Osteoblast (primary cell): ENCODE measurements at regions not wholly inside any gene's neighbourhood (a gene's known extent, or its start where the extent isn't known, plus 50 kb on each side); places are given as distances from the start of the nearest gene placed in this dataset.

ENCODE experiments used
- DNase-seq: peaks from one replicate; pipeline ENCODE4 v3.0.0; 2011; ENCODE audit warnings: low spot score, mixed read lengths; ENCODE audit not compliant: insufficient read length; ENCODE audit errors: missing footprints
- H2AFZ ChIP-seq: 2 replicates; pipeline ENCODE4 v1.6.0; 2011; ENCODE audit warnings: mild to moderate bottlenecking, low read length
- H3K27ac ChIP-seq: 2 replicates; pipeline ENCODE4 v1.5.1; 2011; ENCODE audit warnings: mild to moderate bottlenecking, low read depth, low read length, moderate library complexity
- H3K27me3 ChIP-seq: 2 replicates; pipeline ENCODE4 v1.6.0; 2012; ENCODE audit warnings: mild to moderate bottlenecking, control low read depth, inconsistent platforms, low read length, moderate library complexity; ENCODE audit not compliant: insufficient read depth
- H3K36me3 ChIP-seq: 2 replicates; pipeline ENCODE4 v1.5.1; 2011; ENCODE audit warnings: mild to moderate bottlenecking, low read length, control low read depth, moderate library complexity; ENCODE audit not compliant: insufficient read depth
- H3K4me1 ChIP-seq: 2 replicates; pipeline ENCODE4 v1.5.1; 2011; ENCODE audit warnings: mild to moderate bottlenecking, low read length, control low read depth, moderate library complexity; ENCODE audit not compliant: insufficient read depth
- H3K4me2 ChIP-seq: 2 replicates; pipeline ENCODE4 v1.6.0; 2011; ENCODE audit warnings: mild to moderate bottlenecking, low read length; ENCODE audit not compliant: insufficient read depth
- H3K4me3 ChIP-seq: fragments of 200-600 bp; sonication (generic); 3 replicates; pipeline ENCODE4 v1.5.1; 2012; ENCODE audit warnings: mild to moderate bottlenecking, low read length, inconsistent platforms; ENCODE audit not compliant: insufficient read depth
- H3K79me2 ChIP-seq: 2 replicates; pipeline ENCODE4 v1.6.0; 2012; ENCODE audit warnings: mild to moderate bottlenecking, low read length, control low read depth, inconsistent platforms; ENCODE audit not compliant: insufficient read depth
- H3K9me3 ChIP-seq: 2 replicates; pipeline ENCODE4 v1.5.1; 2011; ENCODE audit warnings: low read depth, low read length, control low read depth
- H4K20me1 ChIP-seq: 2 replicates; pipeline ENCODE4 v1.6.0; 2012; ENCODE audit warnings: mild to moderate bottlenecking, low read length, control low read depth; ENCODE audit not compliant: insufficient read depth
- CTCF ChIP-seq: IDR thresholded peaks from 2 replicates; pipeline ENCODE4 v1.5.1; 2011; ENCODE audit warnings: mild to moderate bottlenecking, low read depth, low read length, moderate library complexity; ENCODE audit errors: extremely low read depth

GRCh38 chr2:144213797-144214196, 306.1 kb downstream of the ZEB2 start:
- Histone ChIP-seq H4K20me1 (no peaks in the 10 kb centered on the region), H3K27me3 (no peaks in the 10 kb centered on the region), H3K4me1 (no peaks in the 10 kb centered on the region), H2AFZ (no peak overlapping the region), H3K79me2 (no peaks in the 10 kb centered on the region), H3K36me3 (no peaks in the 10 kb centered on the region), H3K9me3 (no peaks in the 10 kb centered on the region), H3K4me3 (no peak overlapping the region), H3K27ac (no peak overlapping the region), H3K4me2 (no peak overlapping the region)
- TF ChIP-seq CTCF: no peak
- no peak for DNase-seq

GRCh38 chr2:144211826-144212225, 308.1 kb downstream of the ZEB2 start:
- Histone ChIP-seq H3K4me1 (no peaks in the 10 kb centered on the region), H3K9me3 (no peaks in the 10 kb centered on the region), H2AFZ (no peak overlapping the region), H3K79me2 (no peaks in the 10 kb centered on the region), H4K20me1 (no peaks in the 10 kb centered on the region), H3K4me3 (no peak overlapping the region), H3K27ac (no peak overlapping the region), H3K4me2 (no peak overlapping the region), H3K36me3 (no peaks in the 10 kb centered on the region), H3K27me3 (no peaks in the 10 kb centered on the region)
- no peak for DNase-seq
- no peak for TF ChIP-seq CTCF

GRCh38 chr2:144211065-144211464, 308.9 kb downstream of the ZEB2 start:
- no peaks in the 10 kb centered on the region for H4K20me1 ChIP-seq
- H3K27ac ChIP-seq: no peak overlapping the region
- H3K9me3 ChIP-seq: no peaks in the 10 kb centered on the region
- TF ChIP-seq CTCF: no peak
- no peaks in the 10 kb centered on the region for H3K36me3 ChIP-seq
- H3K4me1 ChIP-seq: no peaks in the 10 kb centered on the region
- no peak overlapping the region for H3K4me3 ChIP-seq
- no peak overlapping the region for H2AFZ ChIP-seq
- H3K4me2 ChIP-seq: no peak overlapping the region
- no peak for DNase-seq
- H3K79me2 ChIP-seq: no peaks in the 10 kb centered on the region
- H3K27me3 ChIP-seq: no peaks in the 10 kb centered on the region

- TF ChIP-seq CTCF: no peak
- Histone ChIP-seq H3K4me2 (no peak overlapping the region), H3K9me3 (no peaks in the 10 kb centered on the region), H2AFZ (no peak overlapping the region), H3K27me3 (no peaks in the 10 kb centered on the region), H3K4me3 (no peak overlapping the region), H3K36me3 (no peaks in the 10 kb centered on the region), H3K79me2 (no peaks in the 10 kb centered on the region), H4K20me1 (no peaks in the 10 kb centered on the region), H3K4me1 (no peaks in the 10 kb centered on the region), H3K27ac (no peak overlapping the region)
- no peak for DNase-seq
Observed at GRCh38 chr2:144210076-144210475, 309.8 kb downstream of the ZEB2 start.
